KG1 (cell line): ENCODE measurements at regions not wholly inside any gene's neighbourhood (a gene's known extent, or its start where the extent isn't known, plus 50 kb on each side); places are given as distances from the start of the nearest gene placed in this dataset.
"Not testable (repeated sequence)": the region's sequence is repeated elsewhere in the genome, so short reads cannot be mapped to it uniquely, and the experiment has no call there.

Experiments
- DNase-seq: peaks from one replicate; lab custom pipeline; 2025; lab: John Stamatoyannopoulos, UW

DNA sequence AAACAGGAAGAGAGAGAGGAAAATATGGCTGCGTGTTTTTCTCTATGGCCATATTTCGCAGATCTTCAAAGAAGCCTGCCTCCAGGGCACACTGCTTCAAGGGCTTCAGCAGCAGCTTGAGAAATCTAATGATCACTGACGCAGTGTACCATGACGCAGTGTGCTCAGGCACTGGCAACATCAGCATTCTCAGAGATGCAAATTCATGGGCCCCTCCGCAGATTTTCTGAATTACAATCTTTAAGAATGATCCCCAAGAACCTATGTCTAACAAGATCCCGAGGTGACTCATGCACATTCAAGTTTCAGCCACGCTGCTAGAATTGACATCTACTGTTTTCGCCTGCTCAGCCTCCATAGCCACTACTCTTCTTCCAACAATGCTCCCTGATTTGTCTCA is 143.9 kb upstream of the ZNF366 start:
- no peak for DNase-seq

- DNase-seq, result no peak
Observed at GRCh38 chr5:72649449-72649848, 142.2 kb upstream of the ZNF366 start.

- no peak for DNase-seq
Observed at GRCh38 chr5:72648480-72648879, 141.3 kb upstream of the ZNF366 start.

- DNase-seq, result no peak
Observed at GRCh38 chr5:72647806-72648205, 140.6 kb upstream of the ZNF366 start.

- no peak for DNase-seq
Observed at GRCh38 chr5:72646246-72646866, 139.1 kb upstream of the ZNF366 start.

- no peak for DNase-seq
Observed at GRCh38 chr5:72645064-72645846, 138.0 kb upstream of the ZNF366 start.

GRCh38 chr5:72644296-72644695 is 137.1 kb upstream of the ZNF366 start:
- no peak for DNase-seq

GRCh38 chr5:72641164-72641563 is 134.0 kb upstream of the ZNF366 start:
- no peak for DNase-seq

DNA sequence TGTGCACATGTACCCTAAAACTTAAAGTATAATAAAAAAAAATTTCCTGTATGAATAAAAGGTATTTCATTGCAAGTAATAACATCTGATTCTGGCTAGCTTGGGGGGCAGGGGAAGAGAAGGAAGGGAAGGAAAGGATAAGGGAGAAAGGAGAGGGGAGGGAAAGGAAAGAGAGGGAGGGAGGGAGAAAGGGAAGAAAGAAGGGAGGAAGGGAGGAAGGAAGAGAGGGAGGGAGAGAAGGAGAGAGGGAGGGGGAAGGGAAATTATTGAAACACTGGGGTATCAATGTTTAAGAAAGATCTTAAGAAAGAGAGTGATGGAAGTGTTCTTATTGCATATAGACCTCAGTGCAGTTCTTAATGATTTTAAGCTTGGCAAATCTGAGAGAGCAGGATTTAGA is 129.8 kb upstream of the ZNF366 start:
- no peak for DNase-seq

DNA sequence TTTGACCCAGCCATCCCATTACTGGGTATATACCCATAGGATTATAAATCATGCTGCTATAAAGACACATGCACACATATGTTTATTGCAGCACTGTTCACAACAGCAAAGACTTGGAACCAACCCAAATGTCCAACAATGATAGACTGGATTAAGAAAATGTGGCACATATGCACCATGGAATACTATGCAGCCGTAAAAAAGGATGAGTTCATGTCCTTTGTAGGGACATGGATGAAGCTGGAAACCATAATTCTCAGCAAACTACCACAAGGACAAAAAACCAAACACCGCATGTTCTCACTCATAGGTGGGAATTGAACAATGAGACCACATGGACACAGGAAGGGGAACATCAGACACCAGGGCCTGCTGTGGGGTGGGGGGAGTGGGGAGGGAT is 129.4 kb upstream of the ZNF366 start:
- not testable (repeated sequence) for DNase-seq

- DNase-seq, result no peak
Observed at GRCh38 chr5:72634444-72634843, 127.2 kb upstream of the ZNF366 start.

DNA sequence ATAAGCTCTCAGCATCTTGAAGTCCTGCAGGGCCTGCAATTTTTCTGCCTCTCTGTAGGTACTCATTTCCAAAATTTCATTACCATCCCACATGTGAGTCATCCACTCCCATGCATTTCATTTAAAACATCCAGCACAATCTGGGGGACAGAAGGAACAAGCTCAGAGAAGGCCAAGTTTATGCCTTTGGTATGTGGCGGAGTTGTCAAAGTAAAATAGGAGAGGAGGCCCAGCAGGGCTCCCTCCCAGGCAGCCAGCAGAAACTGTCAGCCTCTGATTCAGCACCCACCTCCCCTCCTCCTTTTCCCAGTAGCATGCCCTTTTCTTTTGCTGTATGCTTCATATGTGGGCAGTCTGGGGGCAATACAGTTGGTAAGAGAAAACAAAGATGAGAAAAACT is 126.4 kb upstream of the ZNF366 start:
- DNase-seq, result no peak

- no peak for DNase-seq
Observed at GRCh38 chr5:72633041-72633445, 125.8 kb upstream of the ZNF366 start.

GRCh38 chr5:72630721-72631120 is 123.5 kb upstream of the ZNF366 start:
- DNase-seq, result no peak

DNA sequence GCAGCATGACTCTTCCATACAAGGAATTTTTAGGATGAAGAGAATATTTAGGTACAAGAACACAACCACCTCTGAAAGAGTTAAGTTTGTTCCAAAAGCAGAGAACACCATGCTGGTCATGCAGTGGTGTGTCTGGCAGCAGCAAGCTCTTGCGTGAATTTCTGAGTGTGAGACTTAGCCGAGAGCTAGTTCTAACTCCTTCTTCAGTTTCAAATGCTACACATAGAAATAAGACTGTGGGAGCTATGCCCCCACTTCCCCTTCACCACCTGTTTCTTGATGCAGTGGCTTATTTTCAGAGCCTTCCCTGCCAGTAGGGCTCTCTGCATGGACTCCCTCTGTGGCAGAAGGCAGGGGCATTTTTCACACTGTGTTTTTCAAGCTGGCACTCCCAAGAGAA is 122.9 kb upstream of the ZNF366 start:
- no peak for DNase-seq

- DNase-seq, result no peak
Observed at GRCh38 chr5:72628771-72629371, 121.7 kb upstream of the ZNF366 start.

- DNase-seq, result no peak
Observed at GRCh38 chr5:72625332-72625731, 118.1 kb upstream of the ZNF366 start.

- DNase-seq, result no peak
Observed at GRCh38 chr5:72624641-72625236, 117.5 kb upstream of the ZNF366 start.

- no peak for DNase-seq
Observed at GRCh38 chr5:72623936-72624335, 116.7 kb upstream of the ZNF366 start.

GRCh38 chr5:72623323-72623722 is 116.1 kb upstream of the ZNF366 start:
- no peak for DNase-seq

- DNase-seq, result no peak
Observed at GRCh38 chr5:72622170-72622760, 115.1 kb upstream of the ZNF366 start.

DNA sequence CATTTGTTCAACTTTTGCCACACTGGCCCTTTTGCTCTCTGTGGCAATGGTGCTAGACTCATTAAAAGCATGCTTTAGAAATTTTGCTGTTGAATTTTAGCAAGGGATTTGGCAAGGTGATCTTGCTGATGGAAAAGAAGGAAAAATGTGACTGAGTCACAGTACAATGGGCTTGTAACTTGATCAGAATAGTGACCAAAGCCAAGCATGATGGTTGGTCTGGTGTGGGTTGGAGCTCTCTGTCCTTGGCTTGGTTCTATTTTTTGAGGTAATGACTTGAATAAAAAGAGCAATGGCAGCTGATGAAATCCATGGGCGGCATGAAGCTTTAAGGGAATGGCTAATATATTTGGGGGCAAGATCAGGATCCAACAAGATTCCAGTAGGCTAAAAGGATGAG is 114.4 kb upstream of the ZNF366 start:
- DNase-seq, result no peak

DNA sequence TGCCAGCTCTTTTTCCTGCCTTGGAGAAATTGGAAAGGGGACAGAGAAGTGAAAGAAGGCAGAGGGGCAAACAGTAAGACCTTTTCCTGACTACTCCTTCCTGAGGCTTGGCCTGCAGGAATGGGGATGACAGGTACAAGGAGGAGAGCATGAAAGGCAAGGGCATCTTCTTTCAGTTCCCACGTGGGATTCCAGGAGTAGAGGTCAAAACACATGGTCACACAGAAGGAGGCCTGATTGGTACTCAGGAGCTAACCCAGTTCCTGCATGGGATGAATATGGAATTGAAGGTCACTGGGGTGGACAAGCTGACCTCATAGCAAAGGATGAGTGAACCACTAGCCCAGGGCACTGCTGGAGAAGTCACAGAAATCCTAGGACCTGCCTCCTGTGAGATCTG is 112.5 kb upstream of the ZNF366 start:
- no peak for DNase-seq
